NCI-H2029 treated with DMSO at 0.1 percent for 48 hours (cell line): ENCODE measurements at regions not wholly inside any gene's neighbourhood (a gene's known extent, or its start where the extent isn't known, plus 50 kb on each side); places are given as distances from the start of the nearest gene placed in this dataset.

Experiments used
- DNase-seq: peaks from one replicate; lab custom pipeline; 2025; lab: John Stamatoyannopoulos, UW

GRCh38 chr16:73189136-73189535, 141.2 kb upstream of the ZFHX3 start:
- no peak for DNase-seq

- no peak for DNase-seq
Observed at GRCh38 chr16:73186752-73187601, 139.0 kb upstream of the ZFHX3 start.

DNA sequence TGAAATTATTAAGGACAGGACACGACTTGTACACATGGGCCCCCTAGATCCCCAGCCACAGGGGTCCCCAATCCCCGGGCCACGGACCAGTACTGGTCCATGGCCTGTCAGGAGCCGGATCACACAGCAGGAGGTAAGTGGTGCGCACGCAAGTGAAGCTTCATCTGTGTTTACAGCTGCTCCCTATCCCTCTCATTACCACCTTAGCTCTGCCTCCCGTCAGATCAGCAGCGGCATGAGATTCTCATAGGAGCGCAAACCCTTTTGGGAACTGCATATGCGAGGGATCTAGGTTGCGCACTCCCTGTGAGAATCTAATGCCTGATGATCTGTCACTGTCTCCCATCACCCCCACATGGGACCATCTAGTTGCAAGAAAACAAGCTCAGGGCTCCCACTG, 137.8 kb upstream of the ZFHX3 start:
- DNase-seq: no peak

DNA sequence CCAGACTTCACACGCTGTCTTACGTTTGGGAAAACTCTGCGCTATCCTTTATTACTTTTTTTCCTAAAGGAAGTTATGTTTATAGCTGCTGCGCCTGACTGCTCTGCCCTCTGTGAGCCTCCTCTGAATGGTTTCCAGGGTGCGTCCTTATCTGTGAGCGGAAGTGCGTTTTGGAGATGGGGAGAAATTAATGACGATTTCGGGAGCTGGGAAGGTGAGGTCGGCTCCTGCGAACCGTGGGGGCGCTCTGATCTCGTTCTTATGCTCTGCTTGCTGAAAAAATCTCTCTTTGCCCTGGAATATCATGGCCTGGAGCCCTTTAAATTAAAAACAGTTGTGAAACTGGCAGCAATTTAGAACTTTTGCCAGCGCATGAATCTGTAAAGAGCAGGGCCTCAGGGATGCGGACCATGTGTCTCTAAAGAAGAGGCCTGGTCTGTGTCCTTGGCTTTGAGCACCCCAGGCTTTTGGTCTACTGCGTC, 135.7 kb upstream of the ZFHX3 start:
- DNase-seq: no peak

GRCh38 chr16:73179705-73180331, 131.9 kb upstream of the ZFHX3 start:
- DNase-seq: peak; percentile 12

DNA sequence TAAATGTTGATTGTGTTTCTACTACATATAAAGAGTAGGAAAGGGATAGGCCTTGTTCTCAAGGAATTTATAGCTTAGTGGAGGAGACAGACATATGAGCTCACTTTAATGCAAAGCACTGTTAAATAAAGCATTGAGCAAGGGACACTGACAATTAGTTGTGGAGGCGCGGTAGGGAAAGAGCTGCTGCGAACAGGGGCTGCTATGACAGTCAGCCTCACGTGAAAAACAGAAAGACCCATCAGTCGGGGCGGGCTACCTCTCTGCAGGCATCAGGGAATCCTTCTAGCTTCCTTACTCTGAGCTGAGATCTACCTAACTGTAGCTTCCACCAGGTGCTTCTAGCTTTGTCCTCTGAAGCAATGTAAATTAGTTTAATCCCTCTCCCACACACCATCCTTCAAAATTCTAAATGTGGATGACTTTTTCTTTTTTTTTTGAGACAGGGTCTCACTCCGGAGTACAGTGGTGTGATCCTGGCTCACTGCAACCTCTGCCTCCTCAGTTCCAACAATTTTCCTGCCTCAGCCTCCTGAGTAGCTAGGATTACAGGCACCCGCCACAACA, 129.9 kb upstream of the ZFHX3 start:
- DNase-seq: no peak

DNA sequence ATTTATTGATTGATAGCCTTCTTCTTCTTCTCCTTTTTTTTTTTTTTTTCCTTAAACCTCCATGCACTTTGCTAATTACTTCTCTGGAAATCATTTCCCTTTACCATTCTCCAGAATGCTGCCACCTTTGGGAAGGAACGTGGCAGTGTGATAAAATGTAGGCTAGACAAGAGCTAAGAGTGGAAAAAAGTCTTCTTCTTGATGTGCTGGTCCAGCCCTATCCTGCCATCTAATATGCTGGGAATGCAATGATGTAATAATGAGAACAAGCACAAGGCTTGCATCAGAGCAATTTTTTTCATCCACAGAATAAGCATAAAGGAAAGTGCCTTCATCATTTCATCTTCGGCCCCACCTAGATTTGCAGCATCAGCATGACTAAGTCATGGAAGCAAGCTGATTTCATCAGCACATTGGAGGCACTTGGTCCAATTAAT, 128.7 kb upstream of the ZFHX3 start:
- DNase-seq: no peak

GRCh38 chr16:73172973-73173709, 125.2 kb upstream of the ZFHX3 start:
- DNase-seq: no peak

DNA sequence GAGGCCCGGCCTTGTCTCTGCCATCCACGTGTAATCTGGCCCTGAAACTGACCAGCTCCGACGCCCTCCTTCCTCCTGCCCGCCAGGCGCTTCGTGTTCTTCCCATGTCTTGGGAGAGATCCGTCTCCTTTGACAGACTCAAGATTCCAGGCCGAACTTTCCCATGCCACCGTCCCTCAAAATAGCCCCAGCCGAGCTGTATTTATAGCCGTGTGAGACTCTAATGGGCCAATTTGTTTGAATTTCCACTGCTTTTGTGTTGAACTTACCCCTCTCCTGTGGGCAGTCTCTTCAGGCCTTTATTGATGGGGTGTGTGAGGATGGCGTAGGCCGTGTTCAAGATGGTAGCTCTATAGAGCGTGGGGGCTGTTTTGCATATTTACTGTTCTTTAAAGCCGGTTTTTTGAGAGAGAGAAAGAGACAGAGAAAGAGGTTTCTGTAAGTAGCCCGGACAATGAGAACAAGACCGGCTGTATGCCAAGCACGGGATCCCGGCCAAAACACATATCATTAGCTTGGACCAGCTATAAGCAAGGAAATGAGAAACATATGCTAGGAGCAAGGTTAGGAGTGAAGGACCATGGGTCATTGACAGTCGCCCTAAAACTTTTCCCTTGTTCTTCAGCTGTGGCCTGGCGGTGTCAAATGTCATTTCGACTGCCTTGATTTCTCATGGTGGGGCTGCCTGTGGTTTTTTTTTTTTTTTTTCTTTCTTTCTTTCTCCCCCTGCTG, 124.5 kb upstream of the ZFHX3 start:
- DNase-seq: peak; percentile 81

DNA sequence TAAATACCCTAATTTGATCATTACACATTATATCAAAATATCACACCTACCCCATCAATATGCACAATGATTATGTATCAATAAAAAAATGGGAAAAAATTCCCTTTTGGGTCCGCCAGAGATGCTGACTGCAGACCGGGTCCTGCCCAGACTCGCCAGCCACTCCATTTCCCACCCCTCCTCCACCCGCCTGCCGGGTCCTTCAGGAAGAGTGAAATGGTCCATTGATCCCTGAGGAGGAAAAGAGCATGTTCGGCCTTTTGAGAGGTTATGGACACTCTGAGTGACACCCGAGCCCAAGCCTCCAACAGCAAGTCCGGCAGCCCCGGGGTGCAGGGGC, 123.9 kb upstream of the ZFHX3 start:
- DNase-seq: no peak

DNA sequence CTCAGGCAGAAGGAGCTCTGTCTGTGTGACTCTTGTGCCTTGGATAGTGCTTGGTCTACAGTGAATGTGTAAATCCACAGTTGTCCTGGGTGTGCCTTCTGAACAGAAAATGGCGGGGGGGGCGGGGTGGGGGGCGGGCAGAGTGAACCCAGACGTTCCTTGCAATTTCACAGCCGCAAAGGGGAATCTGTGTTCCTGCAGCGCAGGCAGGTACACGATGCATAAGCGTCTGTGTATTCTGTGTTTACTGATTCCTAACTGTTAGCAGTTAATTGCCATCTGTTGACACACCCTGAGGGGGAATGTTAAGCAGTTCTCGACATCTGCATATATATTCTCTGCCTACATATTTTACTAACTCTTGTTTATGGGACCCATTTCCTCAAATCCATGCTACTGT, 123.5 kb upstream of the ZFHX3 start:
- no peak for DNase-seq

- no peak for DNase-seq
Observed at GRCh38 chr16:73170612-73171038, 122.7 kb upstream of the ZFHX3 start.

GRCh38 chr16:73166947-73167550, 119.1 kb upstream of the ZFHX3 start:
- no peak for DNase-seq

DNA sequence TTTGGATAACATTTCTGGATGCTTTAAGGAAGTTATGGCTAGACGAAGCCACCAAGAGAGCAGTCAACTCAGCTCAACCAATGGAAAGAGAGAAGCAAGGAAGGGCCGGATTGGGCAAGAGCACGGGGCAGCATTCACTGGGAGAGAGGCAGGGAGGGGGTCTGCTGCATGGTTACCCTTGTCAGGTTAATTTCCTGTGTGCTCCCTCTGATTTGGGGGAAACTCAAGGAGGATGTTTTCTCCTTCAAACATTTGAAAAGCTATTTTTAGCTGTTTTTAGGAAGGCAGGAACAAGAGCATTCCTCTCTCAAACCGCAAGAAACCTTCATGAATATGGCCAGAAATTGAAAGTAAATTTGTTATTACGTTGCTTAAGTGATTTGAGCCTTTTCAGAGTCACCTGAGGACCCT, 118.5 kb upstream of the ZFHX3 start:
- no peak for DNase-seq

DNA sequence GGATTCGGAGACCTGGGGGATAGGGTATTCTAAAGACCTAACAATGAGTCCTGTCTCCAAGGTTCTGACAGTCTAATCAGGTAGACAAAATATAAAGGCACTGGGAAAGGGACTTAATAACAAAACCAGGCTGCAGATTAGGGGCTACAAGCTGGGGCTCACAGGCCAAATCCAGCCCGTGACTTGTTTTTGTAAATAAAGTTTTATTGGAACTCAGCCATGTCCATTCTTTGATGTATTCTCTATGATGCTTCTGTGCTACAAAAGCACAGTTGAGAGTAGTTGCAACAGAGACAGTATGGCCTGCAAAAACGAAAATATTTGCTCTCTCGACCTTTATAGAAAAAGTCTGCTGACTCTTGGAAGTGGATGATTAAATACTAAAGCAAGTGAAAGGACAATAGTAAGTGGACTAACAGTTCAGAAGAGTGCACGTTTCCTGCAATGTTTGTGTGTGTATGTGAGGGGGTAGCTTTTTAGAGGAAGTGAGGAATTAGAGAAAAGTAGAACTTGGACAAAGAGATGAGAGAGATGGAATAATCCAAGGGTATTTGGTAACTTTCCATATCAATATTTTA, 115.4 kb upstream of the ZFHX3 start:
- DNase-seq: no peak

- DNase-seq: no peak
Observed at GRCh38 chr16:73161977-73162376, 114.0 kb upstream of the ZFHX3 start.

GRCh38 chr16:73159296-73159695, 111.4 kb upstream of the ZFHX3 start:
- DNase-seq: no peak

- DNase-seq: no peak
Observed at GRCh38 chr16:73157861-73158260, 109.9 kb upstream of the ZFHX3 start.

DNA sequence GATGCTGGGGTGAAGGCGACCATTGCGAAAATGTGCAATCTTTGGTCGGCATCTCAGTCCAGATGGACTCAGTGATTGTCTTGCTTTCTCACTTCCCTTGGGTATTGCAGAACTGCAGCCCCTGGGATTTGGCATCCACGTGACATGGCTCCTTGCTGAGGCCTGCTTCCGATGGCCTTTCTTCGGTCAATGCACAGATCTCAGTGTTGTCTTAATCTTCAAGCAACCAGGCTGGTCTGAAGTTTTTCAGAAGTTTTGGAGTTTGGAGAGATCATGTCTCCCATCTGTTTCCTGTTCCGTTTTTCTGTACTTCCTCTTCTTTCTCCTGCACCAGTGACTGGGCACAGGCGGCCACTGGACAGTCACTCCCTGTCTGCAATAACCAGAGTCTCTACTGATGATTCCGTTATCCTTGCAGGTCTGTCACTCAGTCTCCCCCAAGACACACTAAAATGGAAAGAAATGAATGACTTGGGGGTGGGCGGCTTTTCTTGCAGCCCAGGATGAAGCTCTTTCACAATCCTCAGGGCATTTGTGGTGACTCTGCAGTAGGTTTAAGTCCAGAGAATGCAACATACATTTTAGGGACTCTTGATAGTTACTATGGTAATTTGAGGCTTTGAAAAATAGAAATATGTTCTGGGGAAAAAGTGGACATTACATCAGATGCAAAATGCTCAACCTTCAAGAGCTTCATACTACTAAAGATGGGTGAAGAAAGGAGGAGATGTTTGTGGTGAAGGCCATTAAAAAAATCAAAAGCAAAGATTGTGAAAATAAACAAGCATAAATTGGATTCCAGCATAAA, 106.3 kb upstream of the ZFHX3 start:
- no peak for DNase-seq
